Activated CD4-positive, alpha-beta T cell treated with anti-CD3 and anti-CD28 coated beads, Interleukin-2, amount 10 ng/mL, durations not matched to agents 24 days and 14 days (primary cell): ENCODE measurements at regions not wholly inside any gene's neighbourhood (a gene's known extent, or its start where the extent isn't known, plus 50 kb on each side); places are given as distances from the start of the nearest gene placed in this dataset.

Source experiments
- DNase-seq: peaks from one replicate; pipeline ENCODE4 v3.0.0; 2022
- H3K27ac Mint-ChIP-seq: one replicate; pipeline ENCODE4 v1.8.0; 2022; ENCODE audit warnings: mild to moderate bottlenecking, mixed read lengths
- H3K27me3 Mint-ChIP-seq: one replicate; pipeline ENCODE4 v1.8.0; 2022; ENCODE audit warnings: mixed read lengths
- H3K36me3 Mint-ChIP-seq: one replicate; pipeline ENCODE4 v1.8.0; 2022; ENCODE audit warnings: low read depth, mild to moderate bottlenecking, mixed read lengths
- H3K4me1 Mint-ChIP-seq: one replicate; pipeline ENCODE4 v1.8.0; 2021; ENCODE audit warnings: mixed read lengths
- H3K4me3 Mint-ChIP-seq: one replicate; pipeline ENCODE4 v1.8.0; 2022; ENCODE audit warnings: mild to moderate bottlenecking, moderate library complexity, mixed read lengths
- H3K9me3 Mint-ChIP-seq: one replicate; pipeline ENCODE4 v1.8.0; 2021; ENCODE audit warnings: mixed read lengths
- intact Hi-C: fragments of 100-400 bp; cut with micrococcal nuclease; formaldehyde crosslinking; loops from one replicate; pipeline ENCODE4 v1.15.1; 2023

GRCh38 chr22:44391015-44391414 lies 78.3 kb upstream of the SHISAL1 start:
- H3K4me1 Mint-ChIP-seq = peaks cover 1% of the 10 kb centered on the region
- intact Hi-C loops = no loop called here
- DNase-seq = no peak
- no peaks in the 10 kb centered on the region for H3K36me3 Mint-ChIP-seq
- no peaks in the 10 kb centered on the region for H3K9me3 Mint-ChIP-seq
- no peak overlapping the region for H3K27ac Mint-ChIP-seq
- no peak overlapping the region for H3K4me3 Mint-ChIP-seq
- H3K27me3 Mint-ChIP-seq = peaks cover 1% of the 10 kb centered on the region

- no peak overlapping the region for H3K4me3 Mint-ChIP-seq
- H3K27ac Mint-ChIP-seq = no peak overlapping the region
- H3K27me3 Mint-ChIP-seq = peaks cover 1% of the 10 kb centered on the region
- no peaks in the 10 kb centered on the region for H3K4me1 Mint-ChIP-seq
- intact Hi-C loops = no loop called here
- no peaks in the 10 kb centered on the region for H3K9me3 Mint-ChIP-seq
- DNase-seq = no peak
- H3K36me3 Mint-ChIP-seq = no peaks in the 10 kb centered on the region
Observed at GRCh38 chr22:44390613-44390970, 77.8 kb upstream of the SHISAL1 start.

DNA sequence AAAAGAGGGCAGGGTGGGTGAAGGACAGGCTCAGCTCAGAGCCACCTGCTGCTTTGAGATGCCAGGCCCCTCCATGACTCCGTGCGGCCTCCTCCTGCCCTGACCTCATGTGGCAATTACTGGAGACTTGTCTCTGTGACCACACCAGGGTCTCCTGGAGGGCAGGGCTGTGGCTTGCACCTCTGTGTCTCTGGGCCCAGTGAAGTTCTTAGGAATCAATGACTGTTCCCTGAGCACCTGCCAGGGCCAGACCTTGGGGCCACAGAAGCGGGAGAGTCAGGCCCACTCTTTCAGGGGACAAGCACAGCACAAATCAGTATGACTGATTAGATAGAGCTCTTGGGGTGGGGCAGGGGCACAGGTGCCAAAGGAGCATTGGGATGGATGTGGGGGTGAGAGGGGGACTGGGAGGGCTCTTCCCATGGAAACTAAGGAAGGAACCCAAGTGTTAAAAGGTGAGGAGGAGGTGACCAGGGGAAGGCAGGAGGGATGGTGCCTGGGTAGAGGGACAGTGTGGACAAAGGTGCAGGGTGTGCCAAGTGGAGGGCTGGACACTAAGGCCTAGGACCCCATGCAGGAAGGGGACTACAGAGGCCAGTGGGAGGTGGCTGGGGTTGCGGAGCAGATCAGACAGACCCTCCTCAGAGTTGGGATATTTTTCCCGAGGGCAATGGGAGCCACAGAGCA lies 77.3 kb upstream of the SHISAL1 start:
- intact Hi-C loops = no loop called here
- DNase-seq = no peak
- H3K9me3 Mint-ChIP-seq = no peaks in the 10 kb centered on the region
- no peak overlapping the region for H3K4me3 Mint-ChIP-seq
- H3K27me3 Mint-ChIP-seq = peaks cover 1% of the 10 kb centered on the region
- H3K27ac Mint-ChIP-seq = no peak overlapping the region
- H3K4me1 Mint-ChIP-seq = no peaks in the 10 kb centered on the region
- H3K36me3 Mint-ChIP-seq = no peaks in the 10 kb centered on the region

DNA sequence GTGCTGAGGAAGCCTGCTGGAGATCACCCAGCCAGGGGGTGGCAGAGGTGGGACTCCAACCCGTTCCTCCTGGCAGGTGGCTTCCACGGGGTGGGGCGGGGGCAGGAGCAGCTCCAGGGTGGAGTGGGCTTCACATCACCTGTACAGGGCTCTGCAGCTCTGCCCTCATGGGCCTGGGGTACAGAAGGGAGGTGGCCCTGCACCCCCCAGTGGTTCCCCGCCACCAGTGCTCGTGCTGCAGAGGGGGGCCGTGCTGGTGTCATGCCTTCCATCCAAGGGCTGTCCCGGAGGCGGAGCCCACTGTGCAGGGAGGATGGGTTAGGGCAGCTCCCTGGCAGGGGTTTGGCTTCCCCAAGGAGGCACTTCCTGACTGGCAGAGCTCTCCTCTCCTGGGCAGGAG lies 76.4 kb upstream of the SHISAL1 start:
- intact Hi-C loops = no loop called here
- no peak overlapping the region for H3K4me3 Mint-ChIP-seq
- peaks cover 1% of the 10 kb centered on the region for H3K27me3 Mint-ChIP-seq

DNA sequence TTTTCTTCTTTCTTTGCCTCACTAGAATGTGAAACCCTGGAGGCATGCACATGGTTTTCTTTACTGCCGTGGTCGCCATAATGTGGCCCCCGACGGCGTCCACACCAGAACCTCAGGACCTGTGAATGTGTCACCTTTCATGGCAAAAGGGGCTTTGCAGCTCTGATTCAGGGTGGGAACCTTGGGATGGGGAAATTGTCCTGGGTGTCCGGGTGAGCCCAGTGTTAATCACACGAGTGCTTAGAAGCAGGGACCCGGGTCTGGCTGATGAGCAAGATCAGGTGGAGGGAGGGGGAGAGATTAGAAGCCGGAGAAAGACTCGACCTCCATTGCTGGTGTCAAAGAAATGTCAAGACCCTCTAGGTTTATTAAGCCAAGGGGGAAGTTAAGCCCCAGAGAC lies 74.7 kb upstream of the SHISAL1 start:
- Mint-ChIP-seq H3K9me3 (no peaks in the 10 kb centered on the region), H3K27ac (no peak overlapping the region), H3K27me3 (peaks cover 1% of the 10 kb centered on the region), H3K4me1 (no peaks in the 10 kb centered on the region), H3K4me3 (no peak overlapping the region), H3K36me3 (no peaks in the 10 kb centered on the region)
- intact Hi-C loops = no loop called here
- no peak for DNase-seq

More for the DNA sequence above, 76.4 kb upstream of the SHISAL1 start:
- DNase-seq = no peak
- H3K27ac Mint-ChIP-seq = no peak overlapping the region
- no peaks in the 10 kb centered on the region for H3K9me3 Mint-ChIP-seq
- H3K36me3 Mint-ChIP-seq = no peaks in the 10 kb centered on the region
- no peaks in the 10 kb centered on the region for H3K4me1 Mint-ChIP-seq

- Mint-ChIP-seq H3K9me3 (no peaks in the 10 kb centered on the region), H3K4me1 (no peaks in the 10 kb centered on the region), H3K36me3 (no peaks in the 10 kb centered on the region), H3K27ac (no peak overlapping the region), H3K27me3 (peaks cover 1% of the 10 kb centered on the region), H3K4me3 (no peak overlapping the region)
- DNase-seq = no peak
- intact Hi-C loops = no loop called here
Observed at GRCh38 chr22:44386386-44387035, 73.8 kb upstream of the SHISAL1 start.

- H3K27me3 Mint-ChIP-seq = peaks cover 1% of the 10 kb centered on the region
- H3K36me3 Mint-ChIP-seq = no peaks in the 10 kb centered on the region
- no peak overlapping the region for H3K27ac Mint-ChIP-seq
- H3K9me3 Mint-ChIP-seq = no peaks in the 10 kb centered on the region
- no peak for DNase-seq
- H3K4me1 Mint-ChIP-seq = no peaks in the 10 kb centered on the region
- intact Hi-C loops = no loop called here
- no peak overlapping the region for H3K4me3 Mint-ChIP-seq
Observed at GRCh38 chr22:44385781-44386180, 73.0 kb upstream of the SHISAL1 start.

GRCh38 chr22:44385296-44385610 lies 72.5 kb upstream of the SHISAL1 start:
- intact Hi-C loops = no loop called here
- no peak for DNase-seq
- Mint-ChIP-seq H3K9me3 (no peaks in the 10 kb centered on the region), H3K4me3 (no peak overlapping the region), H3K36me3 (no peaks in the 10 kb centered on the region), H3K4me1 (no peaks in the 10 kb centered on the region), H3K27ac (no peak overlapping the region), H3K27me3 (peaks cover 1% of the 10 kb centered on the region)

- intact Hi-C loops = no loop called here
- H3K27ac Mint-ChIP-seq = no peak overlapping the region
Observed at GRCh38 chr22:44384563-44385295, 72.0 kb upstream of the SHISAL1 start.

DNA sequence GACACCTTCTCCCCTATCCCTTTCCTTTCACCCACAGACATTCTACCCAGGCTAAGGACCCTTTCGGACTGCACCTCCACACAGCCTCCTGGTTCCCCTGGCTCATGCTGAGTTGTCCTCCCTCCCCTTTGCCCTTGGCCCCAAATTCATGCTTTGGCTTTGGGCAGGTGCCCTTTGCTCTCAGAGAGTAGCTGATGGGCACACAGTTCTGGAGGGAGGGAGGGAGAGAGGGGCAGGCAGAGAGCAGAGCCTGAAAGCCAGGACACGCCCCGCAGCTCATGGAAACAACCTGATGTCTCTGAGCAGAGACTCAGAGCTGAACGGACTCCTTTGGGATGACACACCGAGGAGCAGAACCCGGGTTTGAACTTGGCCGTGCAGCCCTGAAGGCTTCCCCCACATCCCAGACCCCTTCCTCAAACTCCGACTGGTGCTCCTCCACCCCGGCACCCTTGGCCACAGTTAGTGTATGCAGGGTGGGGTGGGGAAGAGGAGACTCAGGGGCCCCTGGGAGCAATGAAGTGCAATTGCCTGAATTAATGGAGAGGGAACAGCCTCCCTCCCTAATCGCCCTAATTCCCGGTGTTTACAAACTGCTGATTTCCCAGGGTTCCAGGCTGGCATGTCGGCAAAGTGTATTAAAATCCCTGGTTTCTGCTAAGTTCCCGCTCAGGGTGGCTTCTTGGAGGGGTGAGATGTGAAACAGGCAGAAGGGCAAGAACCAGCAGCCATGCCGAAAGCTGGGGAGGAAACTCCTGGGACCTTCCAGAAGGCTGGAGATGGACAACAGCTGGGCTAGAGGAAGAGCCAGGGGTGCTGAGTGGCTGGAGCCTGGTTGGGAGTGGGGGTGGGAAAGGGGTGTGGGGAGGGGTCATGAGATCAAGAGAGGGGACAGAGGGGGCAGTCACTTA lies 71.2 kb upstream of the SHISAL1 start:
- no peaks in the 10 kb centered on the region for H3K9me3 Mint-ChIP-seq
- no peak overlapping the region for H3K27ac Mint-ChIP-seq
- H3K4me3 Mint-ChIP-seq = no peak overlapping the region
- intact Hi-C loops = no loop called here
- no peaks in the 10 kb centered on the region for H3K36me3 Mint-ChIP-seq
- DNase-seq = no peak
- H3K4me1 Mint-ChIP-seq = no peaks in the 10 kb centered on the region
- H3K27me3 Mint-ChIP-seq = peaks cover 1% of the 10 kb centered on the region

More at GRCh38 chr22:44384563-44385295, 72.0 kb upstream of the SHISAL1 start:
- Mint-ChIP-seq H3K9me3 (no peaks in the 10 kb centered on the region), H3K36me3 (no peaks in the 10 kb centered on the region), H3K4me3 (no peak overlapping the region), H3K4me1 (no peaks in the 10 kb centered on the region), H3K27me3 (peaks cover 1% of the 10 kb centered on the region)
- DNase-seq = no peak

- no peak overlapping the region for H3K27ac Mint-ChIP-seq
- H3K27me3 Mint-ChIP-seq = peaks cover 1% of the 10 kb centered on the region
- H3K4me1 Mint-ChIP-seq = no peaks in the 10 kb centered on the region
- no peaks in the 10 kb centered on the region for H3K36me3 Mint-ChIP-seq
- no peak overlapping the region for H3K4me3 Mint-ChIP-seq
- intact Hi-C loops = no loop called here
- DNase-seq = no peak
- no peaks in the 10 kb centered on the region for H3K9me3 Mint-ChIP-seq
Observed at GRCh38 chr22:44383064-44383575, 70.4 kb upstream of the SHISAL1 start.

- no peaks in the 10 kb centered on the region for H3K36me3 Mint-ChIP-seq
- H3K27ac Mint-ChIP-seq = no peak overlapping the region
- H3K27me3 Mint-ChIP-seq = peaks cover 3% of the 10 kb centered on the region
- intact Hi-C loops = no loop called here
- H3K4me3 Mint-ChIP-seq = no peak overlapping the region
- H3K4me1 Mint-ChIP-seq = no peaks in the 10 kb centered on the region
- no peaks in the 10 kb centered on the region for H3K9me3 Mint-ChIP-seq
- DNase-seq = no peak
Observed at GRCh38 chr22:44382116-44383038, 69.6 kb upstream of the SHISAL1 start.

- H3K4me3 Mint-ChIP-seq = no peak overlapping the region
- no peak overlapping the region for H3K27ac Mint-ChIP-seq
- H3K27me3 Mint-ChIP-seq = peaks cover 3% of the 10 kb centered on the region
- H3K4me1 Mint-ChIP-seq = no peaks in the 10 kb centered on the region
- no peaks in the 10 kb centered on the region for H3K9me3 Mint-ChIP-seq
- DNase-seq = no peak
- intact Hi-C loops = no loop called here
- no peaks in the 10 kb centered on the region for H3K36me3 Mint-ChIP-seq
Observed at GRCh38 chr22:44381761-44382115, 69.0 kb upstream of the SHISAL1 start.
